Retinal pigment epithelial cell (primary cell): ENCODE measurements at regions not wholly inside any gene's neighbourhood (a gene's known extent, or its start where the extent isn't known, plus 50 kb on each side); places are given as distances from the start of the nearest gene placed in this dataset.
"Not testable (repeated sequence)": the region's sequence is repeated elsewhere in the genome, so short reads cannot be mapped to it uniquely, and the experiment has no call there.

Experiments
- DNase-seq: peaks from one replicate; pipeline ENCODE4 v3.0.0-alpha.2; 2010; ENCODE audit warnings: low read depth
- H3K4me3 ChIP-seq: 2 replicates; pipeline ENCODE4 v1.5.1; 2011; ENCODE audit warnings: mild to moderate bottlenecking, low read length, control low read depth, moderate library complexity
- CTCF ChIP-seq: conservative IDR thresholded peaks from 2 replicates; pipeline ENCODE4 v1.5.1; 2011; ENCODE audit warnings: low read depth, low read length, control low read depth, inconsistent platforms

DNA sequence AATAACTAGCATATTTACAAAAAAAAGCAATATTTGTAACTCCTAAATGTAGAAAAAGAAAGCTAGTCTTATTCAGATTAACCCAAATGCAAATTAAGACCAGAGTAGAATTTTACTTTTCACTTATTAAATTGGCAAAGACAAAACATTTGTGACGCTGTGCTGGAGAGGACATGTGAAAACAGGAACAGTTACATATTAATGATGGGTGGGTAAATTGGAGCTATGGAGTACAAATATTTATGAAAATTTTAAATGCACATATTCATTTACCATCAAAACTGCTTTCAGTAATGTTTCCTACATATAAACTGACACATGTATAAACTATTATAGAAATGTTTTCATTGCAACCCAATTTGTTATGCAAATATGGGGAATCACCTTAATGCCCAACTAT is 278.9 kb upstream of the POU1F1 start:
- no peak for DNase-seq
- no peak for TF ChIP-seq CTCF
- H3K4me3 ChIP-seq: no peak overlapping the region

DNA sequence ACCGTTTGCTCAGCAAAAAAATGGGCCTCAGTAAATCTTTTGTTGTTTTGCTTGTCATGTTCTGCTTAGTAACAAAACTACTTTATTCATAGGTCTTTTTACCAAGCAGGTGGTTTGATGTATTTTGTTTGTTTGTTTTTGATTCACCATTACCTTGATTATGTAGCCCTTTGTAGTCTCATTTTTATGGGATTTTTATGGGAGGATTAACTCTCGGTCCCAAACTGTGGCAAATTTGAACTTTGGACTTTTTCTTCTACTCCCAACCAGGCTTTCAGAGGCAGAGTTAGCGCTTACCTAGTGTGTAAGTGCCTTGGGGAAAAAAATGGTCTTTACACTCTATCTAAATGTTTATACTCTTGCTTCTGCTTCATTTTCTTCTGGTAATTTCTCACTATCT is 276.7 kb upstream of the POU1F1 start:
- no peak overlapping the region for H3K4me3 ChIP-seq
- TF ChIP-seq CTCF: no peak
- no peak for DNase-seq

DNA sequence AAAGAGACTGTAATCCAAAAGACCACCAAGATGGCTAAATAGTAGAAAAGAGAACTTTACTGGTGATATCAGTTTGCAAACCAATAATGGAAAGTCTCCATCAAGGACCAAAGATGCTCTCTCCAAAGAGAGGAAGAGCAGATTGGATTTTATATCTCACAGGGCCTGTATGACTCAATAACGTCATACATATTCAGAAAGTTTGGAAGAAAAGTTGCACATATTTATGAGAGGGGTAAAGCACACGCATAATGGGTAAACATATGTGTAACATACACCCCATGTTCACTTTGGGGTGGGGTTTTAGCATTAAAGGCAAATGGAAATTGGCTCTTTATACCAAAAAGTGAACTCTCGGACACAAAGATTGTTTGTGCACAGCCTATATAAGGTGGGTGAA is 274.5 kb upstream of the POU1F1 start:
- H3K4me3 ChIP-seq: no peak overlapping the region
- TF ChIP-seq CTCF: no peak
- no peak for DNase-seq

- no peak for TF ChIP-seq CTCF
- H3K4me3 ChIP-seq: no peak overlapping the region
- no peak for DNase-seq
Measured at GRCh38 chr3:87549208-87549607, 272.8 kb upstream of the POU1F1 start.

DNA sequence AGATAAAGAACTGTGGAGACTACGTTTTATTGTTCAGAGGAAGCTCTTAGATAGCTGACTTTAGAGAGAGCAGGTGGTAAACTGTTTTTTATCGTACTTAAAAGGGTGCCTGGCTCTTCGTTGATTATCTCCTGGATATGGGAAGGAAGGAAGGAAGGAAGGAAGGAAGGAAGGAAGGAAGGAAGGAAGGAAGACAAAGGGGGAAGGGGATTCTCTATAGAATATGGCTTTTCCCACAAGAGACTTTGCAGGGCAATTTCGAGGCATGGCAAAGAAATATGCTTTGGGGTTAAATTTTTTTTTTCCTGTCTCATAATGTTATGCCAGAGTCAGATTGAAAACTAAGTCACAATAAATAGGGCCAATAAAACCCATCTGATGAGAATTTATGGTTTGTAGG is 271.9 kb upstream of the POU1F1 start:
- TF ChIP-seq CTCF: no peak

GRCh38 chr3:87546216-87546615 is 269.8 kb upstream of the POU1F1 start:
- no peak overlapping the region for H3K4me3 ChIP-seq
- no peak for TF ChIP-seq CTCF
- no peak for DNase-seq

More for the DNA sequence above, 271.9 kb upstream of the POU1F1 start:
- H3K4me3 ChIP-seq: no peak overlapping the region
- no peak for DNase-seq

- H3K4me3 ChIP-seq, DNase-seq: not testable (repeated sequence)
Measured at GRCh38 chr3:87543408-87543807, 267.0 kb upstream of the POU1F1 start.

DNA sequence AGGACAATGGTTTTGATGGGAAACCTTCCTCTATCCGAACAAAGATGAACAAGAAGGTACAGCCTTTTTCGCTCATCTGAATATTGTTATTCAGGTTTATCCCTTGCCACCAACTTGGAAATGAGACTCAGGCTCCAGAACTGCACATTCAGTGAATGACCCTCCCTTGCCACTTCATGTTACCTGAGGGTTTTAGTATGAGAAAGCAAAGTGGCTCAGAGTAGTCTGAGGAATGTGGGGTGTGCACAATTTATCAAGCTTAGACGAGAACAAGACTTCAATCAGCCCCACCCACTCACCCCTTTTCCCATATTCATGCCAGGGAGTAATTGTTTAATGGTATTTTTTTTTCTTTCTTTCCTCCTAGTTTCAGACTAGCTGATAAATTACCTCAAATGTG is 265.3 kb upstream of the POU1F1 start:
- no peak for TF ChIP-seq CTCF
- DNase-seq: no peak
- H3K4me3 ChIP-seq: no peak overlapping the region

DNA sequence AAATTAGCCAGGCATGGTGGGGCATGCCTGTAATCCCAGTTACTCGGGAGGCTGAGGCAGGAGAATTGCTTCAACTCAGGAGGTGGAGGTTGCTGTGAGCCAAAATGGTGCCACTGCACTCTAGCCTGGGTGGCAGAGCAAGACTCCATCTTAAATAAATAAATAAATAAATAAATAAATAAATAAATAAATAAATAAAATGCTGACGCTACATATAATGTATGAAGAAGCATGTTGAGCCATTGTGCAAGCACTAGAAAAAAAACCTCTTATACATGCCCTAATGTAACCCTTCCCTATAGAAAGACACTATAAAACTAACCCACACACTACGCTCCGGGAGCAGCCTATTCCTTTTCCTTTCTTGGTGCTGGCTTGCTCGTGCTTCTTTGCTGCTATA is 262.3 kb upstream of the POU1F1 start:
- not testable (repeated sequence) for DNase-seq, H3K4me3 ChIP-seq
